HCT116 (cell line): ENCODE measurements at regions not wholly inside any gene's neighbourhood (a gene's known extent, or its start where the extent isn't known, plus 50 kb on each side); places are given as distances from the start of the nearest gene placed in this dataset.

Experiments
- ATF3 ChIP-seq: IDR thresholded peaks from 2 replicates; pipeline ENCODE4 v1.6.1; 2012
- CEBPB ChIP-seq: IDR thresholded peaks from 2 replicates; pipeline ENCODE4 v1.6.1; 2012; ENCODE audit warnings: low read depth
- CTCF ChIP-seq, 3 experiments: fragments of 200-600 bp in 1 of 3; sonication (generic) in 1 of 3; IDR thresholded peaks in 2 of 3; conservative IDR thresholded peaks in 1 of 3; 2 replicates each; pipeline ENCODE4 v1.5.1; 2012 to 2017; ENCODE audit warnings: low read depth in 2 of 3, low read length in 2 of 3, antibody characterized with exemption in 1 of 3, borderline replicate concordance in 1 of 3, control low read depth in 1 of 3, mild to moderate bottlenecking in 1 of 3, mixed read lengths in 1 of 3, mixed run types in 1 of 3, moderate library complexity in 1 of 3; ENCODE audit not compliant: insufficient read depth in 1 of 3
- ELF1 ChIP-seq: IDR thresholded peaks from 2 replicates; pipeline ENCODE4 v1.6.1; 2012; ENCODE audit warnings: low read depth, borderline replicate concordance
- EZH2 ChIP-seq: fragments of 200-600 bp; sonication (generic); IDR thresholded peaks from 2 replicates; pipeline ENCODE4 v1.6.1; 2017; ENCODE audit warnings: antibody characterized with exemption, mixed run types
- JUND ChIP-seq: IDR thresholded peaks from 2 replicates; pipeline ENCODE4 v1.6.1; 2012
- SP1 ChIP-seq: IDR thresholded peaks from 2 replicates; pipeline ENCODE4 v1.6.1; 2012; ENCODE audit warnings: low read depth

GRCh38 chr3:186466391-186466974 is 77.7 kb downstream of the CRYGS start:
- no peak for TF ChIP-seq CEBPB
- TF ChIP-seq EZH2 = no peak
- no peak for TF ChIP-seq CTCF (IDR thresholded peaks at IDR 0.05 in 2 of 3, conservative IDR thresholded peaks at IDR 0.05 in 1 of 3; ENCODE audit: borderline replicate concordance in 1 of 3, insufficient read depth in 1 of 3, low read depth in 2 of 3, low read length in 2 of 3)
- no peak for TF ChIP-seq SP1
- TF ChIP-seq ATF3 = no peak
- TF ChIP-seq JUND = no peak
- no peak for TF ChIP-seq ELF1
